KG1 (cell line): ENCODE measurements at regions not wholly inside any gene's neighbourhood (a gene's known extent, or its start where the extent isn't known, plus 50 kb on each side); places are given as distances from the start of the nearest gene placed in this dataset.
"Not testable (repeated sequence)": the region's sequence is repeated elsewhere in the genome, so short reads cannot be mapped to it uniquely, and the experiment has no call there.

Source experiments
- DNase-seq: peaks from one replicate; lab custom pipeline; 2025; lab: John Stamatoyannopoulos, UW

DNA sequence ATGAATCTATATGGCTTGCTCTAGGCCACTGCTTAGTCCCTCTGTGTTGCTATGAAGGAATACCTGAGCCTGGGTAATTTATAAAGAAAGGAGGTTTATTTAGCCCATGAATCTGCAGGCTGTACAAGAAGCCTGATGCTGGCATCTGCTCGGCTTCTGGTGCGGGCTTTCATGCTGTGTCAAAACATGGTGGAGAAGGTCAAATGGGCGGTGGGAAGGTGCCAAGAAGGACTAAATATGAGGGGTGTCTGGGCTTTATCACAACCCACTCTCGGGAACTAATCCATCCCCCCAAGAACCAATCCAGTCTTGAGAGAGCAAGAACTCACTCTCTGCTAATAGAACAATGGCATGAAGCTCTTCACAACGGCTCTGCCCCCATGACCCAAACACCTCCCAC lies 481.6 kb downstream of the EIPR1 start:
- DNase-seq: no peak

DNA sequence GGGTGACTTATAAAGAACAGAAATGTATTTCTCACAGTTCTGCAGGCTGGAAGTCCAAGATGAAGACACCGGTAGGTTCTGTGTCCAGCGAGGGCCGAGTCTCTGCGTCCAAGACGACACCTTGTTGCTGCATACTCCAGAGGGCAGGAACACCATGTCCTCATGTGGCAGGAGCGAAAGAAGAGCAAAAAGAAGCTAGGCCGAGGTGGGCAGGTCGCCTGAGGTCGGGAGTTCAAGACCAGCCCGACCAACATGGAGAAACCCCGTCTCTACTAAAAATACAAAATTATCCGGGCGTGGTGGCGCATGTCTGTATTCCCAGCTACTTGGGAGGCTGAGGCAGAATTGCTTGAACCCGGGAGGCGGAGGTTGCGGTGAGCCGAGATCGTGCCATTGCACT lies 483.6 kb downstream of the EIPR1 start:
- not testable (repeated sequence) for DNase-seq

DNA sequence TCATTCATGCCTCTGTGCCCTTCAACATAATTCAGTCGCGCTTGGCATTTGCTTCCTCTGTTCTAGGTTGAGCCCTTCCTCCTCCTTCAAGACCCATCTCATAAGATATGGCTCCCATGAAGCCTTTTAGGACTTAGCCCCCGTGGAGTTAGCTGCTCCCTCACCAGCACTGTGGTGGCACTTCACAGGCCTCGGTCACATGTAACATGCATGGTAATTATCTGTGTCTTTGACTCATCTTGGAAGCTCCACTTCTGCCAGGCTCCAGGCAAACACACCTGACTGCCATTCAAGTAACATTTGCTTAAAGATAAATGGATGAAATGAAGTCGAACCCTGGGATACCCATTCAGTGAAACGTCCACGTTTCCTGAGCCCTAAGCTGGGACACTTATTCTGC lies 484.7 kb downstream of the EIPR1 start:
- DNase-seq: no peak

DNA sequence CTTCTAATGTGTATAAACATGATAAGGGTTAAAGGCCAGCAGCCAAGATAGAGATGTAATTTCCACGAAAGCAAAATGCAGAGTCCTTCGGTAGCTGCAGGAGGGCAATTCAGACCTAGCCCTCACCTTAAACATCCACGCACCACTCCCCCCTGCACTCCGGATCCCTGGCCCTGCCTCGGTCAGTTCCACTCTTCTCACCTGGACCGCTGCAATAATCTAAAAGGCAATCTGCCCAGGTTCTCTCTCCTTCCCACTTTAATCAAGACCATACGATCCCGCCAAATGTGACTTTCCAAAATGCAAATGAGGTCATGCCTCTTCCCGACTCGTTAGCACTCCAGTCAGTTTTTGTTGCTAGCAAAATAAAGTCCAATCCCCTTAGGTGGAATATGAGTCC lies 485.2 kb downstream of the EIPR1 start:
- DNase-seq: no peak

DNA sequence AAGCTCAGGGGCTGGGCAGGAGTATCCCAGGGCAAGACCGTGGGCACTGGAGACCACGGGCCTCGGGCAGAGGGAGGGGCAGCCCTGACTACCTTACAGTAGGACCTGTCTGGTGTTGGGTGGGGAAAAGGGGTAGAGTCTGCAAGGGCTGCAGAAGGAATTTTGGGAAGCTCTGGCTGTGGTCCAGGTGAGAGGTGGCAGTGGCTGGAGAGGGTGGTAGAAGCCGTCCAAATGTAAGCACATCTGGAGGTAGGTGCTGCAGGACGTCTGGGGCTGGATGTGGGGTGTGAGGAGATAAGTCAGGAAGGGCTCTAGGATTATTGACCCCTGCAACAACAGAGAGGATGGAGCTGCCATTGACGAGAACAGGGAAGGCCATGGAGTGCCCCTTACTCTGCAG lies 486.7 kb downstream of the EIPR1 start:
- DNase-seq: no peak

DNA sequence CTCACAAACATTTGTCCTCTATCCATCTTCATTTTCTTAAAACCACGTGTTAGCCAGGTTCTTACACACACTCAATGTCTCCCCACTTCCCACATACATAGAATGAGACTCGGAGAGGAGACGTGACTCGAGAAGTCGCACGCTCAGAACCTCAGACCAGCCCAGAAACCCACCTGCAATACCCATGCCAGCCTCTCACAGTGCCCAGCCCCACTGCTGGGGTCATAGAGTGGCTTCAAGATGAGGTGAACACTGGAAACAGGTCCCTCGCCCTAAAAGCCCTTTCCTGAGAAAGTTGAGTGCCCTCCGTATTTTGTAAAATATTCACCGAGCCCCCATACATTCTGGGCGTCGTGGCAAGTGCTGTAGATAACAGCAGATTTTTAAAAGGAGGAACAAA lies 487.4 kb downstream of the EIPR1 start:
- no peak for DNase-seq

DNA sequence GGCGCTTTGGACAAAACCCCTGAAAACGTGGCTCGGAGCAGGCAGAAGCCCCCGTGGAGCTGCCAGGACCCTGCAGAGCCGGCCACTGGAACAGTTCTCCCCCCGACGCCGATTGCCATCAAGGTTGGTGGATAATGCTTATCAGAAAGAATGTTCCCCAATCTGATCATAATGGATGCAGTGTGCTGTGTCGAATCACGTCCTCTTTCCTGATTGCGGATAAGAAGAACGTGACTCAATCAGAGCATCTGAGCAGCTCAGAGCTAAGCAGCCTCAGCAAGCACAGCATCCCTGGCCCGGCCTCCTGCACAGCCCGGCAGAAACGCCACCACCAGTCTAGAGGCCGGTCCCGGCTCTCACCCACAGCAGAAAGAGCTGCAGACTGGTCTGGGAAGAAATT lies 488.0 kb downstream of the EIPR1 start:
- DNase-seq: no peak

DNA sequence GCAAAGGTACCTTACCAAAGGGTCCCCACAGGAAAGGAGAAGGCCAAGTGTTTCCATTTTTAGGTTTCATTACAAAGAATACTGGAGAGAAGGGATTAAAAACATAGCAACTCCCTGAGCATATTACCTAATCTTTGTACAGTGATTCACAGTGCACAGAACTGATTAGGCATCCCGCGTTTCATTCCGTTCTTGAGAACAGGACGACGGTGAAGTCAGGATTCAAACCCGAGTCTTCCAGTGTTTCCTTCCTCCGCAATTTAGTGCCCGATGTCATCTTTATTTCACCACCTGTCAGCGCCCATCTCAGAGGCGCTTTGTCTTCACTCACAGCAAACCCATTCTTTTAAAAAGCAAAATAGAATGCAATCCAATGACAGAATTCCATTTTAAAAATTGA lies 488.5 kb downstream of the EIPR1 start:
- no peak for DNase-seq

DNA sequence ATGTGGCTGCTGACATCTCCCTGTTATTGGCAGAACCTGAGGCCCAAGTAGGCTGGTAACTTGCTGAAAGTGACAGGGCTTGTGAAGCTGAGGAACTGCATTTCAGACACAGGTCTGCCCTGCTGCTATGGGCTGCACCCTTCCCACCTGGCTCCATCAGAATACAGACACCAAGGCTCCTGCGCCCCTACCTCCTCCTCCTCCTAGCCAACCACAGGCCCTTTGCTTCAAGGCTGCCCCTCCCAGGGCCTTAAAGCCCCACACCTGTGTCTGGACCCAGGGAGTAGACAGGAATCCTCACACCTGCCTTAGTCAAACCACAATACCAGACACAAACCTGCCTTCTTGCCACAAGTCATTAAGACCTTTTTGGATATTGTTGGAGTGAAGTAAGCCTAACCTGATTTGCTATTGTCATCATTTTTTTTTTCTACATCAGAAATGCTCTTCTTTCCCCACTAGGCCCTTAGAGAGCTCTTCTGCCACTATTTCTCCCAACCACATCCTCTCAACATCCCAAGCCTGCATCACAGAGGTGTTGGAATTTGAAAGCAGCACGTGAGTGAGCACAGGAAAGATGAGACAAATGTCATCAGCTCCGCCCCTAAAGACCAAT lies 489.7 kb downstream of the EIPR1 start:
- DNase-seq: no peak

DNA sequence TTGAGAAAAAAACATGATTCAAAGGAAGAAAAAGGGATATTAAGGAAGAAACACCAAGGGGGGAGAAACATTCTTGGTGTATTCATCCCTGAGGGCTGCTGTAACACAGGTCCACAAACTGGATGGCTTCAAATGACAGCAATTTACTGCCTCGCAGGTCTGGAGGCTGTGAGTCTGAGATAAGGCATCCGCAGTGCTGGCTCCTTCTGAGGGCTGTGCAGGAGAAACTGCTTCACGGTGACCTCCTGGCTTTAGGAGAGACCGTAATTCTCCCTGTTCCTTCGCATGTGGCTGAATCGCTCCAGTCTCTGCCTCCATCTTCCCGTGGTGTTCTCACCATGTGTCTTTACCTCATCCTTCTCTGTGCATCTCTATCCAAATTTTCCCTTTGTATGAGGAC lies 490.7 kb downstream of the EIPR1 start:
- no peak for DNase-seq

DNA sequence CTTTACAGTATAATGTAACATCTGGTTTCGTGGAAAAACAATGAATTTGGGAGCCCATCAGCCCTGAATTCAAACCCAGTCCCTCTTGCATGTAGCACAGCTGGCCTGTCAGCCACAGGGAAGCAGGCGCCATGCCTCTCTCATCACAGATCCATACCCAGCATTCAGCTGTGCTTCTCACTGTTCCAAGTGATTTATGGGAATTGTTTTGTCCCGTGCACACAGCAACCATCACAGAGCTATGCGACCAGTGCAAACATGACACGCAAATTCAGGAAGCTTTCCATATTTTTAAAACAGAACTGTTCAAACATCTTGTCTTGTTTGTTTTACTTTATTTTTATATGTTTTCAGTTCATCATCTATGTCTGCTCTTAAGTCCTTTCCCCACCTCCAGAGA lies 496.1 kb downstream of the EIPR1 start:
- no peak for DNase-seq

DNA sequence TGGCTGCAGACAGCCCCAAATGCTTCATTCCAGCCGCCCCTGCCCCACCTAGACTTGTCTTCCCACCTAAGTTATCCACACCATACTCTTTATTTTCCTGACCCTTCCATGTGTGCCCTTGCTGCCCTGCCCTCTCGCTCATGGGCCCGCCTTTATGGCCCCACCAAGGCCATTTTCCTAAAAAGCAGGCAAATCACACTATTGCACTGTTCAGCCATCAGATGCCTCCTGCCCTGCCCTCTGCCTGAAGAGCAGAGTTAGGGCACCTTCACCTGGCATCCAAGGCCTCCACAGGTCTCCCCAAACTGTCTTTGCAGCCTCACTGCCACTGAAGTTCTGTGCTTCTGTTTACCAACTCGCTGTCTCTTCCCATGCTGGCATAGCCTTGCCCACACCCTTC lies 496.7 kb downstream of the EIPR1 start:
- DNase-seq: no peak

DNA sequence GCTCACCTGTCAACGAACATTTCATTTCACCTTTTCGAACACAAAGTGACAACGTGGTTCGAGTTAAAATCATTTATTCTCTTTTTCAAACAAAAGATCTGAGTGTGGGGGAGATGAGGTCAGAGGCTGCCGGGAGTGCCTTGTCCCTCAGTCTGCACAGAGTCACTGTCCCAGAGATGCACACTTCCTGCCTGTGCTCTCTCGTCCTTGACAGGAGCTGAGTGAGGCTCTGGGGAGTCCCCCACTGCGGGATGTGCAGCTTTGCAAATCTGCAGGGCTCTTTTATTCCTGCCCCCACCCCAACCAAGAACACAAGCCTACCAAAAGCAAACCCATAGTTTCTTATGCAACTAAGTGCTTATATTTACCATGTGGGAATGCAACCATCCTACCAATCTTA lies 497.8 kb downstream of the EIPR1 start:
- no peak for DNase-seq

DNA sequence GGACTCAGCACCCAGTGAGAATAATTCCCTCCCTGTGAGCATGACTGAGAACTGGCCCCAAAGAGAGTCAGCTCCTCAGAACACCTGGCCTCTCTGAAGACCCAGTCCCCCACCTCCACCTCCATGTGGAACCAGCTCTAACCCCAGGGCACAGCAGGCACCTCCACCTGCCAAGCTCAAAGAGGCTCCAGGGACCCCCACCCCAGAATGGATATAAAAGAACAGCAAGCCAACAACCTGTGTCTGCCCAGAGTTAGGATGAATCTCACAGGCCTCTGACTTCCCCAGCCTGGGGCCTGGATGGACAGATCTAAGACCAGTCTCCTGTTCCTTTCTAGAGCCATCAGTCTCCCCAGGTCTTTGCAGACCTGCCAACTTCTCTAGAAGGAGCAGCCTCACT lies 498.5 kb downstream of the EIPR1 start:
- no peak for DNase-seq

DNA sequence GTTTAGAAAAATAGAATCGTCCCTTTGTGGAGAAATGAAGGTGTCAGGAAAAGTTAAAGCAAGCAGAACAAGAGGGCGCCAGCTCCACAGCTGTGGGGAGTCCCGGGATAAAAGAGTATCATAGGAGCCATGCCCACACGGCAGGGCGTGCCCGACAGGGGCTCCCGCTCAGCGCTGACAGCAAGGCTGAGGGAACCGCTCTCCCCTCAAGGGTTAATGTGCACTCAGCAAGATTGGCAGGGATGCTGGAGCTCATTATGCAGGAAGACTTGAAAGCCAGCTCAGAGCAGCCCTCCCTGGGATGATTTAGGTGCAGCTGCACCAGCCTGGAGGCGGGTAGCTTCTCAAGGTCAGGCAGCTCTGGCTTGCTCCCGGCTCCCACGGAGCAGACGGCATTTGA lies 500.2 kb downstream of the EIPR1 start:
- no peak for DNase-seq

DNA sequence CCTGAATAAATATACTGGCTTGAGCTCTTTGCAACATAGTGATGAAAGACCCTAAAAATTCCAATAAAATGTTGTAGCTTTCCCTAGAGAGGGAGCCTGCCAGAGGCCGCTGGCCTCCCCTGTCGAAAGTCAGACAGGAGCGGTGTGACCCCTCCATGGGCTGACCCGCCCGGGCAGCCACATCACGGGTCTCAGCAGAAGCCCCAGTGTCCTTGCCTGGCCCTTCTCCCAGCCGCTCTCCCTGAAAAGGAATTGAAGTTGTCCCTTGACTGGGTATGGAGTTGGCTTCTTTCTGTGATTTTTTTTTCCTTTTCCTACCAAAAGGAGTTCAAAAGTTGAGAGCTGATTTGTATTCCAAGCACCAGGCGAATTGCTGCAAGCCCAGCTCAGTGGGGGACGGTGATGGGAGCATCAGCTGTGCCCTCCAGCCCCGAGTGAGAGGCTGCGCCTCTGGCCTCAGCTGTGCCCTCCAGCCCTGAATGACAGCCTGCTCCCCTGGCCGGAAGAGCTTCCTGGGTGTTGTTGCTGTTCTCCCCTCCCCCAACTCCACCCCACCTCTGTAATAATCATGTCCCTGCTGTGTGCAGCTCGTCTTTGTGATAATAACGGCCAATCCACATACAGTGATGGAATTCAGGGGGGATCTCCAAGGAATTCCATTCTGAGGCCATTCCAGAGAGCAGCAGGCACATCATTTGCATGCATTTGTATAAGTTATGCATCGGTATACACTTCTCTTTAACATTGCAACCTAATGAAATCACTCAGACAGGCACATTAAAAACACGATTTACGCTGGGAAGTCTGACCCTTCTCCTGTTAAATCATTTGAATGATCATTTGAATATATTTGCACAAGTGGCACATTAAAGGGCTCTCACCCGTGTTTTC lies 501.0 kb downstream of the EIPR1 start:
- no peak for DNase-seq

DNA sequence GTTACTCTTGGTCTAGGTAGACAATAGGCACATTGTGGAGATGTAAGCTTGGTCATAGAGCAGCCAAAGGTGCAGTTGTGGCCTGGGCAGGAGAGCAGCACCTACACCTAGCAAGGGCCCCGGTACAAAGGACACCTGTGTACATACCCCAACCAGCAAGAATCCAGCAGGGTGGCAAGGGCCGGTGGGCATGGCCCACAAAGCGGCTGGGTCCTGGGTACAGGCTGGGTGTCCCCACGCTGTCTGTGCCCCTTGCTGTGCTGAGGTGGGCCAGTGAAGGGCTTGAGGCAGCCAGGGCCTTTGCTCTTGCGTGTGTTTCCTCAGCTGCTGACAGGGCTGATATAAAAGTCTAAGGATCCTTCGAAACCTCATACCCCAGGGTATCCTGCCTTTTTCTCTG lies 501.8 kb downstream of the EIPR1 start:
- DNase-seq: no peak

DNA sequence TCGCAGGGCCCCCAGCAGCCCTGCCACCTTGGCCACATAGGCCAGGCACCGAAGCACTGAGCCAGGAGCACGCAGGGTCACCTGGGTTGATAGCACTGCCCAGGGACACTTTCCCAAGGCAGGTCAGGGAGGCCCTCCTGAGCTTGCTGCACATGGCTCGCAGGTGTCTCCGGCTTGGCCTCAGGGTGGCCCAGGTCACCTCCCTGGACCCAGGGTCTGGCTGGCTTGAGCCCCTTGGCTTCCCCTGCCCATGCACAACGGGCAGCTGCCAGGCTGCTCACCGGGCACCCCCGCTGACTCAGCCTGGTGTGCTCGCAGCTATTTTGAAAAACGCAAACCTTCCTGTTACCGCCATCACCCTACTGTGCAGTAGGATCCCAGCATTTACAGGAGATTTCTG lies 502.3 kb downstream of the EIPR1 start:
- DNase-seq: no peak

DNA sequence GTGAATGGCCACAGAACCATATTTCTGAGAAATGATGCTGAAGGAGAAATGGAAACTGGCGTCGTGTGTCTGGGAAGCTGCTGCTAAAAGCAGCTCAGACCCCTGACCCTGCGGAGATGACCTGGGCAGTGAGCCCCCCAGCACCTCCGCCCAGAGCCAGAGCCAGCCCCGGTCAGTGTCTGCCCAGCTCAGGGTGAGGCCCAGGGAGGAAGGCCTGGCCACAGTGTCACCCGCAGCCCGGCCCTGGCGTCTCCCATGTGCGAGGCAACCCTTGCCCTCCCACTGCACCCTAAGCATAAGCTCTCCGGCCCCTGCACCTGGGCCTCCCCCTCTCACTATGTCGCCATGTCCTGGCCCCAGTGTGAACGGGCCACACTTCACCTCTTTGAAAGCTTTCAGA lies 502.8 kb downstream of the EIPR1 start:
- DNase-seq: no peak

DNA sequence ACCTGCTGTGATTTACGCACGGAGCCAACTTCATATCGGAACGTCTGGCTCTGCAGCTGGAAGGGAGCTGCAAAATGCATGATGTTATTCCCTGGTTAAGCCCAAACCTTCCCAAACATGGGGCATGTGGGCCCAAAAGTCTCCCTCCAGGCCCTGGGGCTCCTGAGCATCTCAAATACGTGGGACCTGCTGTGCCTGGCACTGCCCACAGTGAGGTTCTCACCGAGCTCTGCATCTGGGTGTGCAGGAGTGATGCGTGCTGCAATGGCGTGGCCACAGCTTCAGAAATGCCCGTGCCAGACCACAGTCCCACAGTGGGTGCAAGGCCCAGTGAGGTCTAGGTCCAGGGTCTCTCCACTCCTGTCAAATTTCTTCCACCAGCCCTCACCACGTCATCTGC lies 503.3 kb downstream of the EIPR1 start:
- no peak for DNase-seq

DNA sequence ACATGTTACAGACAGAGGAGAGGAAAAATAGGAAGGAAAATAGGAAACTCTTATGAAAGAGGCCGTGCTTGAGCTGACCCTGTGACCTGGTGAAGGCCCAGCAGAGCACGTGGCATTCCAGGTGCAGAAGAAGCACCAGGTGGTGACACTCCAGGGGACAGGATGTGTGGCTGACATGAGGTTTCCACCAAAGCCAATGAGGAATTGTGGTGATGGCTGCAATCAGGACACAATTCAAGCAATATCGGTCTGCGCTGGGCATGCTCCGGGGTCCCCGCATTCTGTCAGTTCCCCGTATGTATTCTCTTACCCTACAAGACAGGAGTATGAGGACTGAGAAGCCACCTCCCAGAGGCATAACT lies 504.2 kb downstream of the EIPR1 start:
- DNase-seq: no peak

DNA sequence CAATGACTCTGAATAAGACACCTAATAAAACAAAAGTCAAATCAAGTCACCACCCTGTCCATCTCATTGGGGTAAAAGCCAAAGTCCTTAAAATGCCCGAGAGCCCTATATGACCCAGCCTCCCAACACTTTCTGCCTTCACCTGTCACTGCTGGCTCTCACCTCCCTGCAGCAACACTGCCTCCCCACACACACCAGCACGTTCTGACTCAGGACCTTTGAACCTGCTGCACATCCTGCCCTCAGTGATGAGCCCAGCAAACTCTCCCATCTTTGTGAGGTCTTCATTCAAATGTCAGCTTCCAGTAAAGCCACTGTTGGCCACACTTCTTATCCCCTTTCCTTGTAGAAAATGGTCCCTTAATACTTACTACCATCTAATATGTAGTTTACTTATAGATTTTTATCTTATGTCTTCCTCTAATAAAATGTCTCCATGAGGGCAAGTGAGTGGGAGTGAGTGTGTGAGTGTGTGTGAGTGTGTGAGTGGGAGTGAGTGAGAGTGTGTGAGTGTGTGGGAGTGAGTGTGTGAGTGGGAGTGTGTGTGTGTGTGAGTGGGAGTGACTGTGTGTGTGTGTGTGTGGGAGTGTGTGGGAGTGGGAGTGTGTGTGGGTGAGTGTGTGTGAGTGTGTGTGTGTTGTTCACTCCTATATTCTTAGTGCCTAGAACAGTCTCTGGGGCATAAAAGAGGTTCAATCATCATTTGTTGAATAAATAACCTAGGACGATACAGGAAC lies 504.7 kb downstream of the EIPR1 start:
- DNase-seq: no peak

DNA sequence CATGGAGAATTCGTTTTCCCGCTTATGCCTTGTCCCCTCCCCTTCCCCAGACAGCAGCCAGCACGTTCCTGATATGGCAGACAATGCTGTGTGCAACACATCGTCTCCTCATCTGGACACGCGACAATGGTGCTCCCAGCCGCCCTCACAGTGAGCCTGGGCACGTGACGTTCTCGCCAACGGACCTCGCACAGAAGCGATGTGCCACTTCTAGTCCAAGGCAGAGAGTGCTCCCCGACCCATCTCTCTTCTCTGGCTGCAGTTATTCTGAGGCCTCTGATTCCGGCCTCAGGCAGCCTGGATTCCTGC lies 505.4 kb downstream of the EIPR1 start:
- DNase-seq: no peak
